PC-9 (cell line): ENCODE measurements at regions not wholly inside any gene's neighbourhood (a gene's known extent, or its start where the extent isn't known, plus 50 kb on each side); places are given as distances from the start of the nearest gene placed in this dataset.

ENCODE experiments used
- EZH2 ChIP-seq: fragments of 200-600 bp; sonication (generic); IDR thresholded peaks from 2 replicates; pipeline ENCODE4 v1.8.0; 2017; ENCODE audit warnings: antibody characterized with exemption, low read depth
- TF ChIP-seq, protein P1 (sequence below): fragments of 200-600 bp; sonication (generic); conservative IDR thresholded peaks from 2 replicates; pipeline ENCODE4 v1.6.1; 2017; ENCODE audit warnings: mixed run types, antibody characterized with exemption, mild to moderate bottlenecking, moderate library complexity

- TF ChIP-seq, protein P1, sequence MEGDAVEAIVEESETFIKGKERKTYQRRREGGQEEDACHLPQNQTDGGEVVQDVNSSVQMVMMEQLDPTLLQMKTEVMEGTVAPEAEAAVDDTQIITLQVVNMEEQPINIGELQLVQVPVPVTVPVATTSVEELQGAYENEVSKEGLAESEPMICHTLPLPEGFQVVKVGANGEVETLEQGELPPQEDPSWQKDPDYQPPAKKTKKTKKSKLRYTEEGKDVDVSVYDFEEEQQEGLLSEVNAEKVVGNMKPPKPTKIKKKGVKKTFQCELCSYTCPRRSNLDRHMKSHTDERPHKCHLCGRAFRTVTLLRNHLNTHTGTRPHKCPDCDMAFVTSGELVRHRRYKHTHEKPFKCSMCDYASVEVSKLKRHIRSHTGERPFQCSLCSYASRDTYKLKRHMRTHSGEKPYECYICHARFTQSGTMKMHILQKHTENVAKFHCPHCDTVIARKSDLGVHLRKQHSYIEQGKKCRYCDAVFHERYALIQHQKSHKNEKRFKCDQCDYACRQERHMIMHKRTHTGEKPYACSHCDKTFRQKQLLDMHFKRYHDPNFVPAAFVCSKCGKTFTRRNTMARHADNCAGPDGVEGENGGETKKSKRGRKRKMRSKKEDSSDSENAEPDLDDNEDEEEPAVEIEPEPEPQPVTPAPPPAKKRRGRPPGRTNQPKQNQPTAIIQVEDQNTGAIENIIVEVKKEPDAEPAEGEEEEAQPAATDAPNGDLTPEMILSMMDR = no peak
- no peak for TF ChIP-seq EZH2
Measured at GRCh38 chr9:20048985-20049384, 260.1 kb upstream of the SLC24A2 start.
